HUES48 (cell line): ENCODE measurements at regions not wholly inside any gene's neighbourhood (a gene's known extent, or its start where the extent isn't known, plus 50 kb on each side); places are given as distances from the start of the nearest gene placed in this dataset.

Experiments used
- H3K27ac ChIP-seq: one replicate; pipeline ENCODE4 v1.7.0; 2013; ENCODE audit warnings: low read depth, low read length, inconsistent platforms
- H3K27me3 ChIP-seq: 2 replicates; pipeline ENCODE4 v1.6.1; 2013; ENCODE audit warnings: mild to moderate bottlenecking, low read length; ENCODE audit not compliant: control insufficient read depth, insufficient read depth
- H3K36me3 ChIP-seq: 2 replicates; pipeline ENCODE4 v1.6.1; 2013; ENCODE audit warnings: low read length; ENCODE audit not compliant: control insufficient read depth, insufficient read depth
- H3K4me1 ChIP-seq: 2 replicates; pipeline ENCODE4 v1.6.1; 2013; ENCODE audit warnings: mild to moderate bottlenecking, low read length; ENCODE audit not compliant: control insufficient read depth, insufficient read depth
- H3K4me3 ChIP-seq: 2 replicates; pipeline ENCODE4 v1.5.1; 2013; ENCODE audit warnings: mild to moderate bottlenecking, low read depth, low read length
- H3K9ac ChIP-seq: 2 replicates; pipeline ENCODE4 v1.6.1; 2013; ENCODE audit warnings: mild to moderate bottlenecking, low read depth, low read length, moderate library complexity
- H3K9me3 ChIP-seq: 2 replicates; pipeline ENCODE4 v1.6.1; 2013; ENCODE audit warnings: low read length; ENCODE audit not compliant: control insufficient read depth, insufficient read depth

DNA sequence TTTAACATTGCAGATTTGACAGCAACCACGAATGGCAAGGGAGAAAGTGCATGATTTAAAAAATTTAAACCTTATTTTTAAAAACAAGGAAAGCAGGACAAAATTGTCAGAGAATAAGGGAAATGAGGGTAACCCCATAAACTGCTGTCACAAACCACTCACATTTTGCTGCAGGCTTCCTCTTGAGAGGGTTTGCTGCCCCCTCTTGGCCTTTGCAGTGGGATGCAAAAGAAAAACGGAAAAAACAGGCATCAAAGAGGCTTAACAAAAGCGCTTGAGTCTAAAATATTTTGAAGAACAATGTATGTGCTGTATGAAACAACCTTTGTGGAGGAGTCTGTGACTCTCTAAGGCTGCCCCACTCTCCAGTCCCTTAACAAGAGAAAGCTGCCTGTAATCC is 91.6 kb downstream of the TMX3 start:
- Histone ChIP-seq H3K27me3 (no peaks in the 10 kb centered on the region), H3K27ac (no peak overlapping the region)

DNA sequence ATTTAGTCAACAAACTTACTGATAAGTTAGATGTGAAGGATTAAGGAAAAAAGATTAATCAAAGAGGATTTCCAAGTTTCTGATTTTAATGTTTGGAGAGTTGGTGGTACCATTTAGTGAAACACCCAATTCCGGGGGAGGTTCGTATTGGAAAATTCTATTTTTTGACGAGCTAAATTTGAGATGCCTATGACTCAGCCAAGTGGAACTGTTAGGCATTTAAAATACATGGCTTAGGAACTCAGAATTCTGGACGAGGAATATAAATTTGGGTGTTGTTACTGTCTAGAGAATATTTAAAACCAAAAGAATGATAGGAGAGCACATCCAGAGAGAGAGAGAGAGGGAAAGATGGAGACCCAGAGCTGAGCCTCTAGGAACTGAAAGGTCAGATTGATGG is 103.6 kb downstream of the TMX3 start:
- Histone ChIP-seq H3K36me3 (no peaks in the 10 kb centered on the region), H3K9ac (no peak overlapping the region), H3K9me3 (no peaks in the 10 kb centered on the region), H3K27me3 (no peaks in the 10 kb centered on the region), H3K27ac (no peak overlapping the region), H3K4me1 (no peaks in the 10 kb centered on the region), H3K4me3 (no peak overlapping the region)

More for the DNA sequence above, 91.6 kb downstream of the TMX3 start:
- H3K9me3 ChIP-seq = no peaks in the 10 kb centered on the region
- no peaks in the 10 kb centered on the region for H3K36me3 ChIP-seq
- no peaks in the 10 kb centered on the region for H3K4me1 ChIP-seq
- H3K9ac ChIP-seq = no peak overlapping the region
- H3K4me3 ChIP-seq = no peak overlapping the region

DNA sequence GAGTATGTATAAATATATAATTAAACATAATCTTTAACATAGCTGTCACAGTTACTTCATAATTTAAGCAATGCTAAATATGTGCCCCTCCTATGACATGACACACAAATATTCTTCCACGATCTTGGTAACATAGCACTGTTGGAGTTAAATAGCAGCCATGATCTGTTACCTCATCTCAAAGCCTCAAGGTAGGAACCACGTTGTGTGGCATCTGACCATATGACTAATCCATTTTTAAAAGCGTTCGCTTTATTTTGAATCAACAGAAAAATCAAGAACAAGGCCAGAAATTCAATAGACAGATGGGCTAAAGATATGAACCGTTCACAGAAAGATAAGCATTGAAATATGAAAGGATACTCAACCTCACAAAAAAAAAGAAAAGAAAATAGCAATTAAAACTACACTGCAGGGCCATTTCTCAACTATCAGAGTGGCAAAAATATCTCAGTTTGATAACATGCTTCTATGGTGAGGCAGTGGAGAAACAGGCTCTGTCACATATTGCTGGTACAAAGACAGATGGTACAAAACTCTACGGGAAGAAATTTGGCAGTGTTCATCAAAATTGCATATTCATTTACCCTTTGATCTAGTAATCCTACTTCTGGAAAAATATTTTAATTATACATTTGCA is 105.9 kb downstream of the TMX3 start:
- no peaks in the 10 kb centered on the region for H3K36me3 ChIP-seq
- no peak overlapping the region for H3K27ac ChIP-seq
- no peak overlapping the region for H3K4me3 ChIP-seq
- H3K27me3 ChIP-seq = no peaks in the 10 kb centered on the region
- H3K9me3 ChIP-seq = no peaks in the 10 kb centered on the region
- H3K9ac ChIP-seq = no peak overlapping the region
- no peaks in the 10 kb centered on the region for H3K4me1 ChIP-seq

DNA sequence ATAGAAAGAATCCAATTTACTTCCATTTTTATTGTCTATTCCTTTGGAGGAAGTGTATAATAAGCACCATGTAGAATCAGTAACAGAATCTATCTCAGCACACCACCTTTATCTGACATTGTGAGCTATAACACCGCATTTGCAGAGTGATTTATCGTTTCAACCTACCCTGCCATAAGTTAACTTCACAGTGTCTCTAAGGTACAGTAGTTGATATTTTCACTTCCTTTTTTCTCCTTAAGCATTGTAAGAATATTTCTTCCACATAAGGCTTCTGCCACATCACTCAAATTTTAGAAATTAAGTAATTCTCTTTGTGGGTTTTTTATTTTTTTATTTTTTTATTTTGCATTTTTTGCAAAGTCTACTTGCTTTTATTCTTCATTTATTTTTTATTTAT is 107.1 kb downstream of the TMX3 start:
- Histone ChIP-seq H3K9me3 (no peaks in the 10 kb centered on the region), H3K27ac (no peak overlapping the region), H3K4me3 (no peak overlapping the region), H3K27me3 (no peaks in the 10 kb centered on the region), H3K36me3 (no peaks in the 10 kb centered on the region), H3K4me1 (no peaks in the 10 kb centered on the region), H3K9ac (no peak overlapping the region)

DNA sequence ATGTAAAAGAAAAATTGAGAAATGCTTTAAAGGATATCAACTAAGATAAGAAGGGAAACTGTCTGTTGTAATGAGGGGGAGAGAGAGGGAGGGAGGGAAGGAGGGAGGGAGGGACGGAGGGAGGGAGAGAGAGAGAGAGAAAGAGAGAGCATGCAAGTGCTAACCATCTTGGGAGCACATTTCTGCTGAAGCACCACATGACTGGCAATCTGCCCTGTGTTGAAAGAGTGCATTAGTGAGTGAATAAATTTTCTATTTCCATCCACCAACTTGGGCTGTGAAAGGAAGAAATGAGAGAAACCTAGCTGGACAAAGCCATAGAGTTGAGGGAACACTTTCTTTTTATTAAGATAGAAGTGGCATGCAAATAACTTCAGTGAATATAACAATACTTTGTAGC is 110.7 kb downstream of the TMX3 start:
- no peak overlapping the region for H3K27ac ChIP-seq
- H3K9ac ChIP-seq = no peak overlapping the region
- H3K36me3 ChIP-seq = no peaks in the 10 kb centered on the region
- no peaks in the 10 kb centered on the region for H3K27me3 ChIP-seq
- H3K4me1 ChIP-seq = no peaks in the 10 kb centered on the region
- H3K9me3 ChIP-seq = no peaks in the 10 kb centered on the region
- no peak overlapping the region for H3K4me3 ChIP-seq

DNA sequence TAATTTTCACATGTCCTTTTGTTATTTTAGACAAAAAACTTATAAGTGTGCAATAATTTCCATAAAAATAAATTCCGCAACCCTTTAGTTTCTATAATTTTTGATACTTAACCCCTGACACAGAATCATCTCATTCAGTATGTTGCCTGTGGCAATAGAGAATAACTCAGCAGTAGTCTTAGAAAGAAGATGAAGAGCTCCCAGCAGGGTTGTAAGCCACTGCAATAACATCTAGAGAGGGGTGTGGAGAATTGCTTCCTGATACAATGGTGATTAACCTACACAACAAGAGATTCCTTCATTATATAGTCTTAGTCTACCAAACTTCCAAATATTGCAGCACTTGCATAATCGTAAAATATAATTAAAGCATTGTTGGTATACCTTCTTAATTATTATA is 118.9 kb downstream of the TMX3 start:
- Histone ChIP-seq H3K27me3 (no peaks in the 10 kb centered on the region), H3K9ac (no peak overlapping the region), H3K27ac (no peak overlapping the region), H3K4me1 (peaks cover 6% of the 10 kb centered on the region; the same call in 1 of the 2 replicates), H3K36me3 (no peaks in the 10 kb centered on the region), H3K4me3 (no peak overlapping the region), H3K9me3 (no peaks in the 10 kb centered on the region)

DNA sequence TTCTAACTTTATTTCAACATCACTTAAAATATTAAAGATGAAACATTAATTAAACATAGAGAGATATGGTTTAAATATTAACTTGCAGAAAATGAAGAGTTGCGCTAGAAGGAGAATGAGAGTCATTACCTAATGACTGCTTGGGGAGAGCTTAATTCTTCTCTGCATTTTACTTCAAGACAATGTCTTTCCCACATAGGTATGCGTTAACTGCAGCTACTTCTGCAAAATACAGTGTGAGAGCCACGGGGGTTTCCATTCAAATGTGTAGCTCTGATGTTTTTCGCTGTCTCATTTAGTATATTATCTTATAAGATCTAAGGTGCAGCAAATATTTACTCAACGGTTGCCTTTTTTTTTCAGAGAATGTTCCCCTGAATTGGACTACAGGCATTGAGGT is 126.7 kb downstream of the TMX3 start:
- Histone ChIP-seq H3K4me3 (no peak overlapping the region), H3K9ac (no peak overlapping the region), H3K4me1 (peaks cover 14% of the 10 kb centered on the region; the same call in 1 of the 2 replicates), H3K27ac (peak overlapping the region; percentile 16), H3K9me3 (no peaks in the 10 kb centered on the region), H3K27me3 (no peaks in the 10 kb centered on the region), H3K36me3 (no peaks in the 10 kb centered on the region)

DNA sequence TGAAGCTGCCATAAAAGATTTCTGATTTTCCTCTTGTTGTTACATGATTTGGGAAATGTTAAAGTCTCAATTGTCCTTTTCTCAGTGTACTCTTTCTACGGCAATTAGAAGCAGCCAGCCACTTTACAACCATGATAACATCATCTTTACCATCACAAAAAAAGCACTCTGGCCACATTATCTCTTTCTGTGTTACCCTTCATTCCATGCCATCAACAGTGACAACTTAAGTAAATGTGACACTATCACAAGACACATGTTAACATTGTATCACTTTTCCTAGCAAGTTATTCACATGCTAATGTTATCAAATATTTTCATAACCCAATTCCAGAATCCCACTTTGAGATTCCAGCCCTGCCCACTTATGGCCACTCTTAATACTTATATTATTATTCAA is 131.2 kb downstream of the TMX3 start:
- Histone ChIP-seq H3K27me3 (no peaks in the 10 kb centered on the region), H3K36me3 (no peaks in the 10 kb centered on the region), H3K4me3 (no peak overlapping the region), H3K9ac (no peak overlapping the region), H3K4me1 (peaks cover 14% of the 10 kb centered on the region; the same call in 1 of the 2 replicates), H3K27ac (no peak overlapping the region), H3K9me3 (no peaks in the 10 kb centered on the region)

DNA sequence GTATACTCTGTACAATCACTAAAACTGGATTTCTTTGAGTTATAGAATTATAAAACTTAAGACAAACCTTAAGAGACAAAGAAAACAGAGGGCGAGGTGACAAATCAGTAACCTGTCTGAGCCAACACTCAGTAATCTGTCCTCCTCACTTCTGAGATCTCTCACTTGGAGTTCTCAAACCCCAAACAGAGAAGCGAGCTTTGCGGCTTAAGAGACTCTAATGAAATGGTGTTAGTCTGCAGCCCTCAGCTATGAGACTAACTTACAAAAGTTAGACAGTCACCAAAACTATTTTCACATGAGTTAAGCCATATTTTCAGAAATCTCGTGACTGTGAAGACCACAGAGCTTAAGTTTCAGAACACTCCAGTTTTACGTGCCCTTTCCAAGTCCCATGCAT is 140.6 kb downstream of the TMX3 start:
- Histone ChIP-seq H3K4me3 (no peak overlapping the region), H3K4me1 (0 out of 2 replicates have a peak, but pooled peaks cover 8% of the 10 kb centered on the region), H3K27me3 (no peaks in the 10 kb centered on the region), H3K36me3 (no peaks in the 10 kb centered on the region), H3K9me3 (no peaks in the 10 kb centered on the region), H3K27ac (no peak overlapping the region), H3K9ac (no peak overlapping the region)

DNA sequence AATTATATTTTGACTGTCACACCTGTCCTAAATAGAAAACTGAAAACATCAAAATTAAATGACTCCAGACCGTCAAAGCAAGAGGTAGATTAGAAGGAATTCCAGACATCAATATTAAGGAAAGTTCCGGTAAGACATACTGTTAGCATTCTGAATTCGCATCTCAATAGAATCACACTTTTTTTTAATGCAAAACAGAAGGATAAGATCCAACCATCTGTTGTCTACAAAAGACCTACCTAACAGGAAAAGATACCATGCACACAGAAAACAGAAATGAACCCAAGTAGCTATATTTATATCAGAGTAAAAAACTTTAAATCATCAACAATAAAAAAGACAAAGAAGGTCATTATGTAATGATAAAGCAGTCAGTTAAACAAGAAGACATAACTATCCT is 145.0 kb downstream of the TMX3 start:
- Histone ChIP-seq H3K4me1 (peaks cover 9% of the 10 kb centered on the region), H3K9ac (no peak overlapping the region), H3K36me3 (no peaks in the 10 kb centered on the region), H3K4me3 (no peak overlapping the region), H3K27me3 (no peaks in the 10 kb centered on the region), H3K9me3 (no peaks in the 10 kb centered on the region), H3K27ac (no peak overlapping the region)

DNA sequence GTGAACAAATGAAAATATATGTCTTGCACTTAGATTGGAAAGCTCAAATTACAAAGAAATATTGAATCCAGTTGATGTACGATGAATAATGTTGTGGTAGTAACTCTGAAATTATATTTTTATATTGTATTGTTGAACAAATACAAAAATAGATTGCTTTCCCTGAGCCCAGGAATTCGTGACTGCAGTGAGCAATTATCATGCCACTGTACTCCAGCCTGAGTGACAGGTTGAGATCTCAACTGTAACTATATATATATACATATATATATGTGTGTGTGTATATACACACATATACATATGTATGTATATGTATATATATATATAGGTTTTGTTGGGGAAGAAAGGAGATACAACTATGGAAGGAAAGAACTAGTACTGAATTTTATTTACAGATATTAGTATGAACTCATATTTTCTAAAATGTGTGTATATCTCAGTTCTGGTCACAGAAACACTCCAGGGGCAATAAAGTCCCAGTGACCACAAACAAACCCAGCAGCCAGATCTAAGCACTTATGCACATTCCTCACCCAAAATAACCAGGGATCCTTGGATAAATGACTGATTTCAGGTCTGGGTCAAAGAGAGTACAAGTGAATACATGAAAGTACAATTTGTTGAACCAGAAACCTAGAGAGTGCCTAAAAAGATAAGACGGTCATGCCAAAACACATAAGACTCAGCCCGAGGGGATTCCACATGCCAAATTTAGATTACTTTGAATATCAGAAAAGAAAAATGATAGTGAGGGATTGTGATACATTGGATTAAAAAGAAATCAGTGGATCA is 146.3 kb downstream of the TMX3 start:
- Histone ChIP-seq H3K27me3 (no peaks in the 10 kb centered on the region), H3K27ac (no peak overlapping the region), H3K4me3 (no peak overlapping the region), H3K4me1 (peaks cover 23% of the 10 kb centered on the region), H3K36me3 (no peaks in the 10 kb centered on the region), H3K9me3 (no peaks in the 10 kb centered on the region), H3K9ac (no peak overlapping the region)
